AG20443 (cell line): ENCODE measurements at regions not wholly inside any gene's neighbourhood (a gene's known extent, or its start where the extent isn't known, plus 50 kb on each side); places are given as distances from the start of the nearest gene placed in this dataset.

Source experiments
- DNase-seq: peaks from one replicate; pipeline ENCODE4 v3.0.0; 2012; ENCODE audit warnings: low spot score, mixed read lengths

GRCh38 chr4:106429885-106430284, 61.3 kb upstream of the GIMD1 start:
- no peak for DNase-seq

- no peak for DNase-seq
Observed at GRCh38 chr4:106426069-106426468, 57.5 kb upstream of the GIMD1 start.

- DNase-seq, result no peak
Observed at GRCh38 chr4:106425576-106425975, 57.0 kb upstream of the GIMD1 start.

- no peak for DNase-seq
Observed at GRCh38 chr4:106424426-106424825, 55.8 kb upstream of the GIMD1 start.

GRCh38 chr4:106423791-106424190, 55.2 kb upstream of the GIMD1 start:
- DNase-seq, result no peak

- DNase-seq, result no peak
Observed at GRCh38 chr4:106422766-106423165, 54.2 kb upstream of the GIMD1 start.

GRCh38 chr4:106421441-106422296, 53.1 kb upstream of the GIMD1 start:
- peak; percentile 56 for DNase-seq

- DNase-seq, result no peak
Observed at GRCh38 chr4:106418444-106418843, 49.9 kb upstream of the GIMD1 start.
